A549 (cell line): ENCODE measurements at regions not wholly inside any gene's neighbourhood (a gene's known extent, or its start where the extent isn't known, plus 50 kb on each side); places are given as distances from the start of the nearest gene placed in this dataset.

ENCODE experiments used
- ATAC-seq, 2 experiments: fragments of 200-7000 bp in 1 of 2; fragments of >200 bp in 1 of 2; cut with Nextera tagmentation in 1 of 2; cut with Tn5 transposase in 1 of 2; 3 replicates each; pipeline versions ENCODE4 v1.8.0 to v1.9.1; 2018 to 2020; ENCODE audit warnings: mild to moderate bottlenecking in 1 of 2, moderate library complexity in 1 of 2
- CTCF ChIA-PET: fragments of 300-600 bp; sonication (Branson Sonifier 250); formaldehyde crosslinking; extraction: SDS; loops from one replicate; lab custom pipeline; 2021; ENCODE audit warnings: antibody characterized with exemption, inconsistent platforms; lab: Yijun Ruan, JAX
- POLR2A ChIA-PET: fragments of 350-600 bp; formaldehyde crosslinking; extraction: SDS; loops from one replicate; lab custom pipeline; 2021; ENCODE audit warnings: antibody characterized with exemption, inconsistent platforms; lab: Yijun Ruan, JAX
- DNase-seq, 2 experiments: peaks; one replicate each; pipeline versions ENCODE4 v3.0.0 to v3.0.0-alpha.2; 2011 to 2016; ENCODE audit warnings: low read depth in 1 of 2, low spot score in 1 of 2
- FAIRE-seq: peaks from 2 replicates; lab custom pipeline; 2011; peaks lifted over from hg19 to GRCh38; lab: Jason Lieb, UNC
- H3K27ac ChIP-seq, 2 experiments: fragments of >200 bp; sonication (Bioruptor Twin); formaldehyde crosslinking; 3 replicates each; pipeline ENCODE4 v1.5.1; 2016 to 2017
- H3K4me1 ChIP-seq: fragments of >200 bp; sonication (Bioruptor Twin); formaldehyde crosslinking; 3 replicates; pipeline ENCODE4 v1.6.1; 2016
- H3K4me2 ChIP-seq: fragments of >200 bp; sonication (Bioruptor Twin); formaldehyde crosslinking; 3 replicates; pipeline ENCODE4 v1.6.1; 2016
- H3K4me3 ChIP-seq: fragments of >200 bp; sonication (Bioruptor Twin); formaldehyde crosslinking; 3 replicates; pipeline ENCODE4 v1.5.1; 2016
- H3K9me3 ChIP-seq: fragments of >200 bp; sonication (Bioruptor Twin); formaldehyde crosslinking; 3 replicates; pipeline ENCODE4 v1.6.1; 2016
- BHLHE40 ChIP-seq: IDR thresholded peaks from 2 replicates; pipeline ENCODE4 v1.6.1; 2012; ENCODE audit warnings: low read depth, low read length, inconsistent platforms
- CBX2 ChIP-seq: fragments of 200-600 bp; sonication (generic); IDR thresholded peaks from 2 replicates; pipeline ENCODE4 v1.6.1; 2016; ENCODE audit warnings: low read depth, mild to moderate bottlenecking, borderline replicate concordance
- CBX8 ChIP-seq: fragments of 200-600 bp; sonication (generic); IDR thresholded peaks from 2 replicates; pipeline ENCODE4 v1.6.1; 2016
- CEBPB ChIP-seq, 2 experiments: fragments of >200 bp in 1 of 2; sonication (Bioruptor Twin) in 1 of 2; formaldehyde crosslinking in 1 of 2; IDR thresholded peaks; 2 replicates each; pipeline ENCODE4 v1.6.1; 2012 to 2016
- CHD2 ChIP-seq: fragments of 150-350 bp; IDR thresholded peaks from 2 replicates; pipeline ENCODE4 v1.6.1; 2014; ENCODE audit warnings: low read length; ENCODE audit not compliant: partially characterized antibody
- CTCF ChIP-seq: fragments of >200 bp; sonication (Bioruptor Twin); formaldehyde crosslinking; IDR thresholded peaks from 3 replicates; pipeline ENCODE4 v1.5.1; 2016
- EHF ChIP-seq: fragments of 250-450 bp; sonication (Bioruptor Pico); IDR thresholded peaks from 2 replicates; pipeline ENCODE4 v1.5.0; 2020; ENCODE audit warnings: mild to moderate bottlenecking
- EHMT2 ChIP-seq: fragments of 200-600 bp; sonication (generic); IDR thresholded peaks from 2 replicates; pipeline ENCODE4 v1.6.1; 2016; ENCODE audit warnings: antibody characterized with exemption, low read depth, mild to moderate bottlenecking, moderate library complexity
- EP300 ChIP-seq, 2 experiments: fragments of >200 bp; sonication (Bioruptor Twin); formaldehyde crosslinking; IDR thresholded peaks; 2 replicates in 1 of 2; 3 replicates in 1 of 2; pipeline ENCODE4 v1.6.1; 2016 to 2017
- GATA3 ChIP-seq: IDR thresholded peaks from 2 replicates; pipeline ENCODE4 v1.6.1; 2012; ENCODE audit warnings: borderline replicate concordance
- HDAC2 ChIP-seq: fragments of 200-600 bp; sonication (generic); IDR thresholded peaks from 2 replicates; pipeline ENCODE4 v1.6.1; 2016
- HES2 ChIP-seq: fragments of >200 bp; sonication (Bioruptor Twin); formaldehyde crosslinking; IDR thresholded peaks from 2 replicates; pipeline ENCODE4 v1.6.1; 2016
- HMGXB4 ChIP-seq: fragments of 250-450 bp; sonication (Bioruptor Pico); IDR thresholded peaks from 2 replicates; pipeline ENCODE4 v1.5.0; 2021; ENCODE audit warnings: mild to moderate bottlenecking, moderate library complexity, borderline replicate concordance
- HOXA7 ChIP-seq: fragments of 250-450 bp; sonication (Bioruptor Pico); IDR thresholded peaks from 2 replicates; pipeline ENCODE4 v1.5.0; 2020; ENCODE audit warnings: mild to moderate bottlenecking, moderate library complexity
- HOXB13 ChIP-seq: fragments of 250-450 bp; sonication (Bioruptor Pico); IDR thresholded peaks from 2 replicates; pipeline ENCODE4 v1.5.0; 2020; ENCODE audit warnings: low read depth, mild to moderate bottlenecking, moderate library complexity
- HOXB5 ChIP-seq: fragments of 250-450 bp; sonication (Bioruptor Pico); IDR thresholded peaks from 2 replicates; pipeline ENCODE4 v1.5.0; 2020; ENCODE audit warnings: mild to moderate bottlenecking, moderate library complexity
- JUN ChIP-seq, 2 experiments: fragments of >200 bp; sonication (Bioruptor Twin); formaldehyde crosslinking; IDR thresholded peaks; 2 replicates in 1 of 2; 3 replicates in 1 of 2; pipeline ENCODE4 v1.6.1; 2016 to 2017
- MAFK ChIP-seq: fragments of 450-650 bp; IDR thresholded peaks from 2 replicates; pipeline ENCODE4 v1.6.1; 2014; ENCODE audit not compliant: partially characterized antibody
- MAX ChIP-seq: IDR thresholded peaks from 2 replicates; pipeline ENCODE4 v1.6.1; 2012
- MYC ChIP-seq: IDR thresholded peaks from 2 replicates; pipeline ENCODE4 v1.6.1; 2012; ENCODE audit warnings: mild to moderate bottlenecking, inconsistent platforms, low read length, improper control_type of control experiment, borderline replicate concordance
- NPAS2 ChIP-seq: fragments of 250-450 bp; sonication (Bioruptor Pico); IDR thresholded peaks from 2 replicates; pipeline ENCODE4 v1.8.0; 2022; ENCODE audit warnings: mild to moderate bottlenecking, moderate library complexity, borderline replicate concordance
- NR3C1 ChIP-seq: fragments of >200 bp; sonication (Bioruptor Twin); formaldehyde crosslinking; IDR thresholded peaks from 3 replicates; pipeline ENCODE4 v1.6.1; 2017
- PBX3 ChIP-seq: IDR thresholded peaks from 2 replicates; pipeline ENCODE4 v1.6.1; 2012
- PHF8 ChIP-seq: fragments of 200-600 bp; sonication (generic); IDR thresholded peaks from 2 replicates; pipeline ENCODE4 v1.6.1; 2016; ENCODE audit warnings: low read depth, mild to moderate bottlenecking, antibody characterized with exemption, moderate library complexity, borderline replicate concordance
- POLR2A ChIP-seq: IDR thresholded peaks from 2 replicates; pipeline ENCODE4 v1.6.1; 2012; ENCODE audit warnings: mild to moderate bottlenecking, low read length
- POLR2AphosphoS2 ChIP-seq: conservative IDR thresholded peaks from 2 replicates; pipeline ENCODE4 v1.6.1; 2012; ENCODE audit warnings: low read length, improper control_type of control experiment, inconsistent platforms
- RCOR1 ChIP-seq: fragments of 150-350 bp; IDR thresholded peaks from 2 replicates; pipeline ENCODE4 v1.6.1; 2014; ENCODE audit warnings: antibody characterized with exemption, low read length, low read depth
- TFCP2L1 ChIP-seq: fragments of 250-450 bp; sonication (Bioruptor Pico); IDR thresholded peaks from 2 replicates; pipeline ENCODE4 v1.5.0; 2021; ENCODE audit warnings: mild to moderate bottlenecking
- TP53 ChIP-seq: fragments of 250-450 bp; sonication (Bioruptor Pico); IDR thresholded peaks from 2 replicates; pipeline ENCODE4 v1.5.0; 2021; ENCODE audit warnings: mild to moderate bottlenecking, moderate library complexity
- USF2 ChIP-seq: fragments of 450-650 bp; IDR thresholded peaks from 2 replicates; pipeline ENCODE4 v1.6.1; 2014; ENCODE audit warnings: antibody characterized with exemption
- ZFP36 ChIP-seq: fragments of 450-650 bp; IDR thresholded peaks from 2 replicates; pipeline ENCODE4 v1.6.1; 2014; ENCODE audit warnings: borderline replicate concordance; ENCODE audit not compliant: partially characterized antibody
- WGBS: methylation state at CpG from one replicate; pipeline ENCODE4 v1.1.6; 2017; ENCODE audit errors: missing lambda C conversion rate; 5-methylcytosine and 5-hydroxymethylcytosine counted together

- Histone ChIP-seq H3K4me2 (no peak overlapping the region), H3K4me3 (no peak overlapping the region), H3K27ac (peak overlapping the region in 1 of 2 experiments; percentile 31; a peak in 1 of 6 replicates), H3K4me1 (peaks cover 30% of the 10 kb centered on the region), H3K9me3 (no peaks in the 10 kb centered on the region)
- DNase-seq (no peak), ATAC-seq (no peak), FAIRE-seq (no peak)
- TF ChIP-seq HMGXB4 (CRISPR knock-in tag) (no peak), POLR2A (no peak), HOXB5 (CRISPR knock-in tag) (no peak), CBX2 (no peak), CEBPB (IDR thresholded peaks at IDR 0.05) (no peak), EP300 (IDR thresholded peaks at IDR 0.05) (no peak), TFCP2L1 (CRISPR knock-in tag) (no peak), TP53 (CRISPR knock-in tag) (no peak), CBX8 (no peak), RCOR1 (no peak), NPAS2 (CRISPR knock-in tag) (no peak), CHD2 (no peak), EHF (CRISPR knock-in tag) (no peak), GATA3 (no peak)
- 41% methylated on average over 3 of the region's 3 CpGs for WGBS
- CTCF ChIA-PET = no interaction called here
- POLR2A ChIA-PET = no interaction called here
Observed at GRCh38 chr1:79131626-79132025, 125.1 kb upstream of the ADGRL4 start.

GRCh38 chr1:79129914-79130313, 123.4 kb upstream of the ADGRL4 start:
- H3K4me1 ChIP-seq = peaks cover 23% of the 10 kb centered on the region
- TF ChIP-seq EHMT2 (no peak), CTCF (no peak), CEBPB (IDR thresholded peaks at IDR 0.05) (no peak), MYC (no peak), HOXB5 (CRISPR knock-in tag) (no peak), HOXA7 (no peak)
- TF ChIP-seq, all 56 proteins: peak for 0
- Histone ChIP-seq H3K4me3 (no peak overlapping the region), H3K4me2 (no peak overlapping the region), H3K27ac (no peak overlapping the region), H3K9me3 (no peaks in the 10 kb centered on the region)
- FAIRE-seq = no peak
- ChIA-PET POLR2A (no interaction called here), CTCF (no interaction called here)
- ATAC-seq = no peak
- DNase-seq = no peak
- WGBS = 63% methylated on average over 3 of the region's 3 CpGs

- DNase-seq (peak; percentile 18 to 39), ATAC-seq (peak; percentile 68 to 70; a peak in 4 of 6 replicates), FAIRE-seq (peak; percentile 67)
- Histone ChIP-seq H3K27ac (peak overlapping the region; percentile 54 to 57), H3K4me1 (peaks cover 23% of the 10 kb centered on the region), H3K4me2 (peak overlapping the region; percentile 71), H3K4me3 (no peak overlapping the region), H3K9me3 (no peaks in the 10 kb centered on the region)
- ChIA-PET CTCF (no interaction called here), POLR2A (interaction anchor here (0.7 kb wide), 1 partner anchor 15 kb away, joined by 5 read pairs; no protein-coding TSS in a partner anchor)
- WGBS = 18% methylated on average over 3 of the region's 3 CpGs
- TF ChIP-seq JUN (IDR thresholded peaks at IDR 0.05) (no peak), MYC (no peak), HES2 (no peak), HOXA7 (no peak), USF2 (no peak), GATA3 (no peak), NR3C1 (no peak), PBX3 (no peak), PHF8 (no peak), BHLHE40 (no peak), POLR2AphosphoS2 (no peak), EP300 (IDR thresholded peaks at IDR 0.05) (no peak), ZFP36 (no peak), MAFK (peak; percentile 22), CBX8 (no peak), HDAC2 (no peak), MAX (peak; percentile 29; the same call in 1 of the 2 replicates), CHD2 (no peak), HOXB13 (CRISPR knock-in tag) (no peak)
Observed at GRCh38 chr1:79128722-79129121, 122.2 kb upstream of the ADGRL4 start.
